ENCODE measurements at regions not wholly inside any gene's neighbourhood (a gene's known extent, or its start where the extent isn't known, plus 50 kb on each side); places are given as distances from the start of the nearest gene placed in this dataset.

DNA sequence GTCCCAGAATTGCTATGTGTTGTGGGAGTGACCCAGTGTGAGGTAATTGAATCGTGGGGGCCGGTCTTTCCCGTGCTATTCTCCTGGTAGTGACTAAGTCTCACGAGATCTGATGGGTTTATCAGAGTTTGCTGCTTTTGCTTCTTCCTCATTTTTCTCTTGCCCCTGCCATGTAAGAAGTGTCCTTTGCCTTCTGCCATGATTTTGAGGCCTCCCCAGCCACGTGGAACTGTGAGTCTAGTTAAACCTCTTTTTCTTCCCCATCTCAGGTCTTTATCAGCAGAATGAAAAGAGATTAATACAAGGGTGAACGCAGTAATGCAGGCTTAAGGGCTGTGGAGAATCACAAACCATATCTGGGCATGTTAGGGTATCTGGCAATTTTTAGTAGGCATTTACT lies 624.0 kb downstream of the USP25 start:
- Mint-ChIP-seq H3K4me3 (no peak overlapping the region), H3K9me3 (ENCODE audit: low read depth) (peaks cover 3% of the 10 kb centered on the region), H3K36me3 (no peaks in the 10 kb centered on the region), H3K4me1 (ENCODE audit: low read depth) (no peaks in the 10 kb centered on the region), H3K27ac (no peak overlapping the region), H3K27me3 (peaks cover 2% of the 10 kb centered on the region)

DNA sequence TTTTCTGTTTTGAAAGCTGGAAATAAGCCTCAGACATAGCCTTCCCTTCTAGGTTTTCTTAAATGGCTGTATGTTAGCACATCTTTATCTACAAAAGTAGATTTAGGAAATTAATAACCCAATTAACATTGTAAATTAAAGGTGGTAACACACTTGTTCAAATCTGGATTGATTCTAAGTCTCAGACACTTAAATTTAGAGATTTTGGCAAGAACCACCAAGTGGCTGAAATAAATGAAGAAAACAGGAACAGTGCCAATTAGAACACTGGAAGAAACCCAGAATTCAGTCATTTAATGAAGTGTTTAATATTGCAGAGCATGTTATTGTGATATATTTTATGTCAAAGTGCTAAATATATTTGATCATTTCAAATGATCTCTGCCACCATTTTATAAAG lies 628.2 kb downstream of the USP25 start:
- no peaks in the 10 kb centered on the region for H3K36me3 Mint-ChIP-seq
- H3K9me3 Mint-ChIP-seq (ENCODE audit: low read depth) = peaks cover 3% of the 10 kb centered on the region
- no peak overlapping the region for H3K27ac Mint-ChIP-seq
- H3K4me1 Mint-ChIP-seq (ENCODE audit: low read depth) = no peaks in the 10 kb centered on the region
- peaks cover 2% of the 10 kb centered on the region for H3K27me3 Mint-ChIP-seq
- H3K4me3 Mint-ChIP-seq = no peak overlapping the region

DNA sequence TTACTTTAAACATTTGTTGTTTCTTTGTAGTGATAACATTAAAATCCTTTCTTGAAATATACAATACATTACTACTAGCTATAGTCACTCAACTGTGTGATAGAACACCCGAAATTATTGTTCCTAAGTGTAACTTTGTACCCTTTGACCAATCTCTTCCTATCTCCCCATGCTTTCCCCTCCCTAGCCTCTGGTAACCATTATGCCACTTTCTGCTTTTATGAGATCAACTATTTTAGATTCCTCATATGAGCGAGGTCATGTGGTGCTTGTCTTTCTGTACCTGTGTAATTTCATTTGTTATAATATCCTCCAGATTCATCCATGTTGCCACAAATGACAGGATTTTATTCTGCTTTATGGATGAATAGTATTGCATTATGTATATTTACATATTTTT lies 629.0 kb downstream of the USP25 start:
- Mint-ChIP-seq H3K27me3 (peaks cover 2% of the 10 kb centered on the region), H3K27ac (no peak overlapping the region), H3K4me1 (ENCODE audit: low read depth) (no peaks in the 10 kb centered on the region), H3K36me3 (no peaks in the 10 kb centered on the region), H3K9me3 (ENCODE audit: low read depth) (peaks cover 3% of the 10 kb centered on the region), H3K4me3 (no peak overlapping the region)

DNA sequence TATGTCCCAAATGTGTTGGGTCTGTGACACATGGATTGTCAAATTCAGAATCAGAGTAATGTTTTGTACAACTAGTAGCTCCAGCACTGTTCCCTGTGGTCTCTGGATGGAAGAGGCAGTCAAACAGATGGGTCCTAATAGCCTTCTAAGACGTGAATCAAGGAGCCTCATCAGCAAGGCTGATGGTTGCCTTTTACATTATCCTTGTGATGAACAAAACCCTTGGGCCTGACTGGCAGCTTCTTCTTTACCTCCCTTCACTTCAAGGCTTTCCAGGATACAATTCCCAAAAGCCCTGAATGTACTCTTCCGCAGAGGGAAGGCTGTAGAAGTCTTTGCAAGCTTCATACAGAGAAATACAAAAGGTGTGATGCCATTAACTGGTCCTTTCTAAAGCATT lies 633.3 kb downstream of the USP25 start:
- Mint-ChIP-seq H3K27me3 (no peaks in the 10 kb centered on the region), H3K27ac (no peak overlapping the region), H3K9me3 (ENCODE audit: low read depth) (no peaks in the 10 kb centered on the region)

DNA sequence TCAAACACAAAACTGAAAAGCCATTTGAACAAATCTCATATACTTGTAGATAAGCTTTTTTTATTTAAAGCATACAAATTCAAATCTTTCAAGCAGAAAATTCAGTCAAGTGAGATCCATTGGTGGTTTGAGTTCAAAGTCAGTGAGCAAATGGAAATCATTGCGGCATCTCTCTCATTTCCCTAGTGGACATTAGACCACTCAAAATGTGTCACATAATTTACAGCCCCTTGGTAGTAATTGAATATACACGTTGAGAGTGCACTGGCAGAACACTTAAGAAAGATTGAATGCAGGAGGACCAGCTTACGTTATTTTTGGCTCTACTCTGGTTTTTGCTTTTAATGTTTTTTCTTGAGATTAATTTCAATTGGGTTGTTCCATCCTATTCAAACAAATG lies 633.7 kb downstream of the USP25 start:
- Mint-ChIP-seq H3K9me3 (ENCODE audit: low read depth) (no peaks in the 10 kb centered on the region), H3K27me3 (no peaks in the 10 kb centered on the region), H3K4me1 (ENCODE audit: low read depth) (no peaks in the 10 kb centered on the region), H3K4me3 (no peak overlapping the region), H3K36me3 (no peaks in the 10 kb centered on the region), H3K27ac (no peak overlapping the region)

More for the DNA sequence above, 633.3 kb downstream of the USP25 start:
- H3K36me3 Mint-ChIP-seq = no peaks in the 10 kb centered on the region
- no peak overlapping the region for H3K4me3 Mint-ChIP-seq
- H3K4me1 Mint-ChIP-seq (ENCODE audit: low read depth) = no peaks in the 10 kb centered on the region

DNA sequence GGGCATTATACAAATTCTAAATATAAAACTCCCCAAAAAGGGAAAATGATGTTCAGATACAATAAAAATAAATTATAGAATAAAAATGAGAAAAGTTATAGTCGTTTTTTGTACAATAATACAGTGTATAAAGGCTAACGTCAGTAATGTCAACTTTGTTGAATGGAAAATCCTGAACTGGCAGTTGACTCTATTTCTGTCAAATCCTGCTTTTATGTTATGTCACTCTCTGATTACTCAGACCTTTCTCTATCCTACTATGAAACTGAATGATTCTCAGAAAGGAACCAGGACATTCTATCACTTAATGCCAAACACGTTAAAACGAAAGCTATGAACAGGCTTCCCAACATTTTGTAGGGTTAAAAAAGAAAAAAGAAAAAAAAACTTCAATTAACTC lies 636.4 kb downstream of the USP25 start:
- no peaks in the 10 kb centered on the region for H3K27me3 Mint-ChIP-seq
- no peak overlapping the region for H3K4me3 Mint-ChIP-seq
- H3K9me3 Mint-ChIP-seq (ENCODE audit: low read depth) = no peaks in the 10 kb centered on the region
- no peak overlapping the region for H3K27ac Mint-ChIP-seq
- H3K36me3 Mint-ChIP-seq = no peaks in the 10 kb centered on the region
- no peaks in the 10 kb centered on the region for H3K4me1 Mint-ChIP-seq (ENCODE audit: low read depth)

GRCh38 chr21:16367079-16367478 lies 637.3 kb downstream of the USP25 start:
- Mint-ChIP-seq H3K27me3 (no peaks in the 10 kb centered on the region), H3K27ac (no peak overlapping the region), H3K36me3 (no peaks in the 10 kb centered on the region), H3K4me3 (no peak overlapping the region), H3K4me1 (ENCODE audit: low read depth) (no peaks in the 10 kb centered on the region), H3K9me3 (ENCODE audit: low read depth) (no peaks in the 10 kb centered on the region)

- Mint-ChIP-seq H3K4me1 (ENCODE audit: low read depth) (no peaks in the 10 kb centered on the region), H3K4me3 (no peak overlapping the region), H3K27me3 (no peaks in the 10 kb centered on the region), H3K36me3 (no peaks in the 10 kb centered on the region), H3K9me3 (ENCODE audit: low read depth) (no peaks in the 10 kb centered on the region), H3K27ac (no peak overlapping the region)
These were observed 640.4 kb downstream of the USP25 start for GRCh38 chr21:16370186-16370585.

DNA sequence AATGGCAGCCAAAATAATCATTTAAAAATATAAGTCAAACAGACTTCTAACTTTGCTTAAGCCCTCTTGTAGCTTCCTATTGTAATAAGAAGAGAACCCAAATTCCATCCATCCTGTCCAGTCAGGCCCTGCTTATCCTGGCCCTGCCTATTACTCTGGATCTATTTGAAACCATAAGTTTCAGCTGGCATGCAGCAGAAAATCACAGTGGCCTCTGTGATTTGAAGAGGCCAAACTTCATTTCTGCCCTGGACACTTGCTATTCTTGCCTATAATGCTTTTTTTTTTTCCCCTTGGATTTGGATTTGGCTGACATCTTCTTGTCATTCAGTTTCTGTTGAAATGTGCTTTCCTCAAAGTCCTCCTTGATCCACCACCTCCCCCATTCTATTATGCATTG lies 642.8 kb downstream of the USP25 start:
- H3K27me3 Mint-ChIP-seq = no peaks in the 10 kb centered on the region

DNA sequence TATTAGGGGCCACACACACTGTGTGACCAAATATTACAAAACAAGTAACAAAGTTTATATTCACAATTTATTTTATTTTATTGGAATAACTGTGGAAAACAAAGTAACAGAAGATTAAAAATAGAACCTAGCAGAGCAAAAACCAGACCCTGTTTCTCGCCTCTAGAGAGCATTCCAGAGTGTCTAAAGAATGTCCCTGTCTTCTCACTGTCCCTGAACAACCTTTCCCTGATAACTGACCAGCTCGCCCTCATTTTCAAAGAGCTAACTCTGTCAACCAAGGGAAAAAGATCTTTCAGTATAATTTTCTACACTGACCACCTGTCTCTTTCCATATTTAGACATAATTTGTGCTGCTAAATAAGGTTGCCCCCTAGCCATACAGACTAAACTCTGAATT lies 646.9 kb downstream of the USP25 start:
- Mint-ChIP-seq H3K27me3 (no peaks in the 10 kb centered on the region), H3K4me3 (no peak overlapping the region), H3K9me3 (ENCODE audit: low read depth) (no peaks in the 10 kb centered on the region), H3K36me3 (no peaks in the 10 kb centered on the region), H3K27ac (no peak overlapping the region), H3K4me1 (ENCODE audit: low read depth) (no peaks in the 10 kb centered on the region)

More for the DNA sequence above, 642.8 kb downstream of the USP25 start:
- H3K4me1 Mint-ChIP-seq (ENCODE audit: low read depth) = no peaks in the 10 kb centered on the region
- H3K36me3 Mint-ChIP-seq = no peaks in the 10 kb centered on the region
- no peak overlapping the region for H3K4me3 Mint-ChIP-seq
- no peak overlapping the region for H3K27ac Mint-ChIP-seq
- no peaks in the 10 kb centered on the region for H3K9me3 Mint-ChIP-seq (ENCODE audit: low read depth)

GRCh38 chr21:16377120-16377658 lies 647.4 kb downstream of the USP25 start:
- H3K27me3 Mint-ChIP-seq = no peaks in the 10 kb centered on the region
- H3K36me3 Mint-ChIP-seq = no peaks in the 10 kb centered on the region
- no peaks in the 10 kb centered on the region for H3K4me1 Mint-ChIP-seq (ENCODE audit: low read depth)
- H3K9me3 Mint-ChIP-seq (ENCODE audit: low read depth) = no peaks in the 10 kb centered on the region
- H3K27ac Mint-ChIP-seq = no peak overlapping the region
- no peak overlapping the region for H3K4me3 Mint-ChIP-seq

DNA sequence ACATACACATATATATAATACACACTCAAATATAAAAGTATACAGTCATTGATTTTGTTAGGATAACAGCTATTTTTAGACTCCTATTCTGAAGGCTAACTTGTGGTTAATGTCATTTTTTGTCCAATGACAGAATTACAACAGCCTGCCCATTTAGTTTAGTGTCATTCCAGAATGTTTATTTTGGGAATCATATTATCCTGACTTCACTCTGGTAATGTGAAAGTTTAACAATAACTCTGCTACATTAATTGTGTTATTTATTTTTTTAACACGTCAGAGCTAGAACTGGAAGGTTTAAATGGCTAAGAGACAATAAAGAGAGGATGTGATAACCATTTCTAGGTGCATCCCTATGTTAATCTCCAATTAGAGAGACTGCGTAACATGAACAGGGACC lies 648.1 kb downstream of the USP25 start:
- no peaks in the 10 kb centered on the region for H3K4me1 Mint-ChIP-seq (ENCODE audit: low read depth)
- H3K4me3 Mint-ChIP-seq = no peak overlapping the region
- no peaks in the 10 kb centered on the region for H3K27me3 Mint-ChIP-seq
- no peaks in the 10 kb centered on the region for H3K36me3 Mint-ChIP-seq
- H3K27ac Mint-ChIP-seq = no peak overlapping the region
- no peaks in the 10 kb centered on the region for H3K9me3 Mint-ChIP-seq (ENCODE audit: low read depth)

DNA sequence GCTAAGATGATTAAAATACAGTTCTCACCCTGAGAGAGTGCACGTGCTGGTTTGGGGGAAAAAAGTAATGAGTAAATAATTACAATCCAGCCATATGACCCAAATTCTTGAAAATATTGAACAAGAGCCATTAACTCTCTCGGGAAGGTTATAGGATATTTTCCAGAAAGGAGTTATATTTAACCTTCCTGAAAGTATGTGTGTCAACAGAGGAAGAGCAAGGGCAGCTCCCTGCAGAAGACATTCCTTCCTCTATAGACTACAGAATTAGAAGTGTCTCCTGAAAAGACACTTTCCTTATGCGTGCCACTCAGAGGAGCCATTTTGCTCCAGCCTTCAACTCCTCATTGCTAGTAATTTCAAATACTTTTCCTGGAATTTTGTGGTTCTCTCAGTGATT lies 648.7 kb downstream of the USP25 start:
- no peak overlapping the region for H3K27ac Mint-ChIP-seq
- H3K4me3 Mint-ChIP-seq = no peak overlapping the region
- H3K9me3 Mint-ChIP-seq (ENCODE audit: low read depth) = no peaks in the 10 kb centered on the region
- H3K27me3 Mint-ChIP-seq = no peaks in the 10 kb centered on the region
- no peaks in the 10 kb centered on the region for H3K4me1 Mint-ChIP-seq (ENCODE audit: low read depth)
- no peaks in the 10 kb centered on the region for H3K36me3 Mint-ChIP-seq

DNA sequence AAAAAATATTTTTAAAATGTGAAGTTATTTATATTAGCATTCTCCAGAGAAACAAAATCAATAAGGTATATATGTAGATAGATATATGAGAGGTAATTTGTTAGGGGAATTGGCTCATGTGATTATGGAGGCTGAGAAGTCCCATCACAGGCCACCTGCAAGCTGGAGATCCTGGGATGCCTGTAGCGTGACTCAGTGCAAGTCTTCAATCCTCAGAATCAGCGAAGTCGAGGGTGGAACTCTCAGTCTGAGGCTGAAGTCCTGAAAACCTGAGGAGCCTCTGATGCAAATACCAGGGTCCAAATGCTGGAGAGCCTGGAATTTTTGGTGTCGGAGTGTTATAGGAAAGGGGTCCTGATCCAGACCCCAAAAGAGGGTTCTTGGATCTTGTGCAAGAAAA lies 658.5 kb downstream of the USP25 start:
- Mint-ChIP-seq H3K4me1 (ENCODE audit: low read depth) (no peaks in the 10 kb centered on the region), H3K27ac (no peak overlapping the region), H3K9me3 (ENCODE audit: low read depth) (no peaks in the 10 kb centered on the region), H3K4me3 (no peak overlapping the region), H3K27me3 (no peaks in the 10 kb centered on the region), H3K36me3 (no peaks in the 10 kb centered on the region)

DNA sequence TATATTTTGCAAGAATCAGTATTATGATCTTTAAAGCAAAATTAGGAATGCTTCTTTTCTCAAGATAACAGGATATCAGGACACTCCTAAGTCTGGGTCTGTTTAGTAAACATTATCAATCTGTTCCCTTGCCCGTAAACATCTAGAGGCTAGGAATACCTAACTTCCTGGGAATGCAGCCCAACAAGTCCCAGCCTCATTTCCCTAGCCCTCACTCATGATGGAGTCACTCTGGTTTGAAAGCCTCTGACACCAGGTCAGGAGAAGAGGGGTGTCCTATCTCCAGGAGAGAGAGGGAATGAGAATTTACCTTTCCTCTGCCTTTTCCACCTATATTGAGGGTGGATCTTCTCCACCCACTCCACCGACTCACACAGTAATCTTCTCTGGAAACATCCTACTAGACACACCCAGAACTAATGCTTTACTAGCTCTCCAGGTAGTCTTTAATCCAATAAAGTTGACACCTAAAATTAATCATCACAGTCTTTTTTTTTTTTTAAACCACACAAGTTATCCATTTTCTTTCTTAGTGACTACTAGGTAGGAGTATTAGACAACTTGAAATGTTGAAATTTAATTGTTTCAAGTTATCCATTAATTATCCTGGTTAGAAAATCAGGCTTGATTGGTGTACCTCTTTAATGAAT lies 659.3 kb downstream of the USP25 start:
- no peaks in the 10 kb centered on the region for H3K36me3 Mint-ChIP-seq
- no peaks in the 10 kb centered on the region for H3K27me3 Mint-ChIP-seq
- H3K4me3 Mint-ChIP-seq = no peak overlapping the region
- H3K9me3 Mint-ChIP-seq (ENCODE audit: low read depth) = no peaks in the 10 kb centered on the region
- no peak overlapping the region for H3K27ac Mint-ChIP-seq
- H3K4me1 Mint-ChIP-seq (ENCODE audit: low read depth) = no peaks in the 10 kb centered on the region

DNA sequence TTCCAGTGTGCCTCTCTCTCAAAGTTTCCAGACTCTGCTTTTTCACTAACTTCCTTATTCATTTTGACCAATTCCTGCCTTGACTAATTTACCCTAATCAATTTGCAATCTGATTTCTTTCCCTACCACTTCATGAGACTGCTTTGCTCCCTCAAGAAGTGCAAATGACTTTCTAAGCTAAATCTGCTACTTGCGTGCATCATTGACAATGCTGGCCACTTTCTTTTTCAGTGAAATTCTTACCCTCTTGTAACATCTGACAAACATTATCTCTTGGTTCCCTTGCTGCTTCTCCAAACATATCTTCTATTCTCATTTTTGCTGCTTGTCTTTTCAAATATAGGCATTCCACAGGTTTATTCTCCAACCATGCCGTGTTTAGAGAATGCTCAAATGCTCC lies 659.9 kb downstream of the USP25 start:
- Mint-ChIP-seq H3K36me3 (no peaks in the 10 kb centered on the region), H3K4me1 (ENCODE audit: low read depth) (no peaks in the 10 kb centered on the region), H3K9me3 (ENCODE audit: low read depth) (no peaks in the 10 kb centered on the region), H3K27ac (no peak overlapping the region), H3K27me3 (no peaks in the 10 kb centered on the region), H3K4me3 (no peak overlapping the region)

Measured in activated naive CD8-positive, alpha-beta T cell (primary cell).